K562 (cell line): ENCODE measurements at regions not wholly inside any gene's neighbourhood (a gene's known extent, or its start where the extent isn't known, plus 50 kb on each side); places are given as distances from the start of the nearest gene placed in this dataset.

ENCODE experiments used
- COPS2 ChIP-seq: fragments of 450-650 bp; conservative IDR thresholded peaks from 2 replicates; pipeline ENCODE4 v1.6.1; 2016; ENCODE audit warnings: mild to moderate bottlenecking, moderate library complexity
- FOSL1 ChIP-seq: fragments of 200-800 bp; sonication (Bioruptor generic); conservative IDR thresholded peaks from 2 replicates; pipeline ENCODE4 v1.6.1; 2016; ENCODE audit warnings: missing genetic modification characterization, missing compliant biosample characterization
- KAT2B ChIP-seq: IDR thresholded peaks from one replicate; pipeline ENCODE4 v1.6.1; 2012; ENCODE audit warnings: low read depth, mild to moderate bottlenecking, control low read depth, inconsistent platforms, low read length, moderate library complexity
- LEF1 ChIP-seq: fragments of 450-650 bp; IDR thresholded peaks from 2 replicates; pipeline ENCODE4 v1.6.1; 2016; ENCODE audit warnings: mild to moderate bottlenecking
- TAF15 ChIP-seq: fragments of 200-400 bp; formaldehyde crosslinking; IDR thresholded peaks from 2 replicates; pipeline ENCODE4 v1.6.1; 2017; ENCODE audit warnings: mild to moderate bottlenecking, low read depth, low read length, moderate library complexity
- ZC3H11A ChIP-seq: IDR thresholded peaks from 2 replicates; pipeline ENCODE4 v1.6.1; 2012; ENCODE audit warnings: low read depth, low read length, improper control_type of control experiment
- ZNF121 ChIP-seq: sonication (generic); formaldehyde crosslinking; conservative IDR thresholded peaks from 2 replicates; pipeline ENCODE4 v1.8.0; 2022; ENCODE audit warnings: missing genetic modification reagents

GRCh38 chr4:91838181-91838861 lies 465.4 kb upstream of the GRID2 start:
- TF ChIP-seq ZNF121 (CRISPR knock-in tag) (no peak), LEF1 (no peak), ZC3H11A (no peak), COPS2 (no peak), TAF15 (no peak), FOSL1 (tag) (no peak), KAT2B (no peak)
